Spleen (tissue), 7 donors: ENCODE measurements at regions not wholly inside any gene's neighbourhood (a gene's known extent, or its start where the extent isn't known, plus 50 kb on each side); places are given as distances from the start of the nearest gene placed in this dataset.

ENCODE experiments used
- POLR2A ChIP-seq, 3 donors: fragments of 450-650 bp; IDR thresholded peaks; one replicate each; pipeline ENCODE4 v1.5.1; 2017; ENCODE audit warnings: antibody characterized with exemption in 3 of 3, mild to moderate bottlenecking in 1 of 3
- TF ChIP-seq, protein P1 (sequence below), 11 experiments: fragments of 200-600 bp in 7 of 11; fragments of 450-650 bp in 4 of 11; sonication (generic) in 4 of 11; IDR thresholded peaks in 8 of 11; conservative IDR thresholded peaks in 3 of 11; 1 replicate in 7 of 11; 2 replicates in 4 of 11; pipeline versions ENCODE4 v1.4.0 to v1.8.0; 2016 to 2021; ENCODE audit warnings: antibody characterized with exemption in 11 of 11, inconsistent platforms in 4 of 11, mild to moderate bottlenecking in 1 of 11
- donor health status: DM: no; HTN: no; CAD: no; lungs with moderate emphysema.
- donor health status: DM: no; HTN: no; CAD: no.
- donor health status: DM: no; HTN: no; CAD: no.

DNA sequence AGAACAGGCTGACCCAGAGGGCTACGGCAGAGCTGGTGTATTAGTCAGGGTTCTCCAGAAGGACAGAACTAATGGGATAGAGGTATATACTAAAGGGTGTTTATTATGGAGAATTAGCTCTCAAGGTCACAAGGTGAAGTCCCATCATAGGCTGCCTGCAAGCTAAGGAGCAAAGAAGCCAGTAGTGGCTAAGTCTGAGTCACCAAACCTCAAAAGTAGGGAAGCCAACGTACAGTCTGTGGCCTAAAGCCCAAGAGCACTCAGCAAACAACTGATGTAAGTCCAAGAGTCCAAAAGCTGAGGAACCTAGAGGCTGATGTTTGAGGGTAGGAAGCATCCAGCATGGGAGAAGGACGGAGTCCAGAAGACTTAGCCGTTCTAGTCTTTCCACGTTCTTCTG lies 179.2 kb downstream of the BACH1 start:
- TF ChIP-seq, protein P1, sequence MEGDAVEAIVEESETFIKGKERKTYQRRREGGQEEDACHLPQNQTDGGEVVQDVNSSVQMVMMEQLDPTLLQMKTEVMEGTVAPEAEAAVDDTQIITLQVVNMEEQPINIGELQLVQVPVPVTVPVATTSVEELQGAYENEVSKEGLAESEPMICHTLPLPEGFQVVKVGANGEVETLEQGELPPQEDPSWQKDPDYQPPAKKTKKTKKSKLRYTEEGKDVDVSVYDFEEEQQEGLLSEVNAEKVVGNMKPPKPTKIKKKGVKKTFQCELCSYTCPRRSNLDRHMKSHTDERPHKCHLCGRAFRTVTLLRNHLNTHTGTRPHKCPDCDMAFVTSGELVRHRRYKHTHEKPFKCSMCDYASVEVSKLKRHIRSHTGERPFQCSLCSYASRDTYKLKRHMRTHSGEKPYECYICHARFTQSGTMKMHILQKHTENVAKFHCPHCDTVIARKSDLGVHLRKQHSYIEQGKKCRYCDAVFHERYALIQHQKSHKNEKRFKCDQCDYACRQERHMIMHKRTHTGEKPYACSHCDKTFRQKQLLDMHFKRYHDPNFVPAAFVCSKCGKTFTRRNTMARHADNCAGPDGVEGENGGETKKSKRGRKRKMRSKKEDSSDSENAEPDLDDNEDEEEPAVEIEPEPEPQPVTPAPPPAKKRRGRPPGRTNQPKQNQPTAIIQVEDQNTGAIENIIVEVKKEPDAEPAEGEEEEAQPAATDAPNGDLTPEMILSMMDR (IDR thresholded peaks at IDR 0.05 in 8 of 11, conservative IDR thresholded peaks at IDR 0.05 in 3 of 11), result no peak
- no peak for TF ChIP-seq POLR2A (IDR thresholded peaks at IDR 0.05)
